MM.1S (cell line): ENCODE measurements at regions not wholly inside any gene's neighbourhood (a gene's known extent, or its start where the extent isn't known, plus 50 kb on each side); places are given as distances from the start of the nearest gene placed in this dataset.
"Not testable (repeated sequence)": the region's sequence is repeated elsewhere in the genome, so short reads cannot be mapped to it uniquely, and the experiment has no call there.

Experiments
- DNase-seq: peaks from one replicate; pipeline ENCODE4 v3.0.0-alpha.2; 2015
- H2AFZ ChIP-seq: fragments of 300-600 bp; sonication (generic); 2 replicates; pipeline ENCODE4 v1.6.0; 2016; ENCODE audit warnings: antibody characterized with exemption, low read length
- H3F3A ChIP-seq: fragments of 300-600 bp; sonication (generic); 2 replicates; pipeline ENCODE4 v1.6.1; 2016; ENCODE audit warnings: mild to moderate bottlenecking, antibody characterized with exemption, low read length, moderate library complexity, mixed read lengths; ENCODE audit not compliant: insufficient read depth
- H3K27ac ChIP-seq: fragments of 300-600 bp; sonication (generic); 2 replicates; pipeline ENCODE4 v1.5.1; 2016; ENCODE audit warnings: mild to moderate bottlenecking, low read length
- H3K27me3 ChIP-seq: fragments of 300-600 bp; sonication (generic); replicated peaks from 2 replicates; pipeline ENCODE4 v1.6.0; 2016; ENCODE audit warnings: low read length; ENCODE audit not compliant: insufficient read depth
- H3K36me3 ChIP-seq: fragments of 300-600 bp; sonication (generic); replicated peaks from 2 replicates; pipeline ENCODE4 v1.6.1; 2016; ENCODE audit warnings: mild to moderate bottlenecking, low read length, mixed read lengths; ENCODE audit not compliant: insufficient read depth
- H3K4me1 ChIP-seq: fragments of 300-600 bp; sonication (generic); 2 replicates; pipeline ENCODE4 v1.6.1; 2016; ENCODE audit warnings: low read length, mixed read lengths
- H3K4me2 ChIP-seq: fragments of 300-600 bp; sonication (generic); 2 replicates; pipeline ENCODE4 v1.6.0; 2016; ENCODE audit warnings: low read depth, low read length
- H3K4me3 ChIP-seq: fragments of 300-600 bp; sonication (generic); 2 replicates; pipeline ENCODE4 v1.5.1; 2016; ENCODE audit warnings: low read length, mixed read lengths
- H3K79me2 ChIP-seq: fragments of 300-600 bp; sonication (generic); 2 replicates; pipeline ENCODE4 v1.6.1; 2016; ENCODE audit warnings: mixed run types, low read length, mixed read lengths
- H3K9ac ChIP-seq: fragments of 300-600 bp; sonication (generic); 2 replicates; pipeline ENCODE4 v1.6.1; 2016; ENCODE audit warnings: low read length, mixed read lengths
- H3K9me2 ChIP-seq: fragments of 300-600 bp; sonication (generic); replicated peaks from 2 replicates; pipeline ENCODE4 v1.6.1; 2016; ENCODE audit warnings: mild to moderate bottlenecking, low read length, mixed read lengths; ENCODE audit not compliant: insufficient read depth
- H3K9me3 ChIP-seq: fragments of 300-600 bp; sonication (generic); replicated peaks from 2 replicates; pipeline ENCODE4 v1.6.1; 2016; ENCODE audit warnings: mild to moderate bottlenecking, low read length, mixed read lengths; ENCODE audit not compliant: insufficient read depth
- H4K20me1 ChIP-seq: fragments of 300-600 bp; sonication (generic); 2 replicates; pipeline ENCODE4 v1.6.1; 2016; ENCODE audit warnings: mild to moderate bottlenecking, low read length, moderate library complexity, mixed read lengths; ENCODE audit not compliant: insufficient read depth
- CTCF ChIP-seq: fragments of 300-600 bp; sonication (generic); IDR thresholded peaks from 2 replicates; pipeline ENCODE4 v1.5.1; 2016; ENCODE audit warnings: antibody characterized with exemption, low read length, mixed read lengths
- EZH2 ChIP-seq: fragments of 300-600 bp; sonication (generic); optimal IDR thresholded peaks from 2 replicates; pipeline ENCODE3; 2017; ENCODE audit warnings: low read depth, mild to moderate bottlenecking, antibody characterized with exemption, low read length, mixed read lengths
- EZH2phosphoT487 ChIP-seq: fragments of 300-600 bp; sonication (generic); IDR thresholded peaks from 2 replicates; pipeline ENCODE4 v1.6.1; 2018; ENCODE audit warnings: antibody characterized with exemption, low read length

GRCh38 chr2:47708801-47709499 lies 74.0 kb upstream of the MSH6 start:
- Histone ChIP-seq H3F3A (no peaks in the 10 kb centered on the region), H3K36me3 (no peaks in the 10 kb centered on the region), H3K9me2 (no peaks in the 10 kb centered on the region; the same call in 1 of the 2 replicates), H3K27me3 (no peaks in the 10 kb centered on the region), H2AFZ (no peak overlapping the region), H3K4me2 (no peak overlapping the region), H3K4me1 (no peaks in the 10 kb centered on the region), H3K9ac (no peak overlapping the region), H3K4me3 (no peak overlapping the region), H3K27ac (no peak overlapping the region), H4K20me1 (no peaks in the 10 kb centered on the region), H3K9me3 (no peaks in the 10 kb centered on the region), H3K79me2 (no peaks in the 10 kb centered on the region)
- no peak for TF ChIP-seq EZH2phosphoT487
- TF ChIP-seq EZH2 = no peak
- DNase-seq = no peak

GRCh38 chr2:47704287-47704686 lies 78.7 kb upstream of the MSH6 start:
- Histone ChIP-seq H3K27me3 (no peaks in the 10 kb centered on the region), H3K79me2 (no peaks in the 10 kb centered on the region), H3K9me3 (no peaks in the 10 kb centered on the region), H3K27ac (no peak overlapping the region), H3K4me2 (no peak overlapping the region), H3F3A (no peaks in the 10 kb centered on the region), H3K36me3 (no peaks in the 10 kb centered on the region), H4K20me1 (no peaks in the 10 kb centered on the region), H3K4me1 (no peaks in the 10 kb centered on the region), H3K9ac (no peak overlapping the region), H3K9me2 (no peaks in the 10 kb centered on the region), H2AFZ (no peak overlapping the region), H3K4me3 (no peak overlapping the region)
- no peak for TF ChIP-seq CTCF
- no peak for TF ChIP-seq EZH2
- no peak for TF ChIP-seq EZH2phosphoT487
- DNase-seq = no peak

GRCh38 chr2:47699533-47700215 lies 83.3 kb upstream of the MSH6 start:
- Histone ChIP-seq H3K9me2 (no peaks in the 10 kb centered on the region), H3K9ac (no peak overlapping the region), H3K27me3 (no peaks in the 10 kb centered on the region), H3K36me3 (no peaks in the 10 kb centered on the region), H4K20me1 (no peaks in the 10 kb centered on the region), H3K27ac (no peak overlapping the region), H3F3A (no peaks in the 10 kb centered on the region), H3K4me2 (no peak overlapping the region), H3K9me3 (no peaks in the 10 kb centered on the region), H3K4me1 (no peaks in the 10 kb centered on the region), H2AFZ (no peak overlapping the region), H3K4me3 (no peak overlapping the region), H3K79me2 (no peaks in the 10 kb centered on the region)
- TF ChIP-seq CTCF (no peak), EZH2 (no peak), EZH2phosphoT487 (no peak)
- no peak for DNase-seq

GRCh38 chr2:47698436-47698972 lies 84.4 kb upstream of the MSH6 start:
- H3K4me1 ChIP-seq, H2AFZ ChIP-seq, H3K79me2 ChIP-seq, H3K27me3 ChIP-seq, H3K9me3 ChIP-seq, H3K4me3 ChIP-seq, H3K9ac ChIP-seq, H4K20me1 ChIP-seq, H3K36me3 ChIP-seq, H3K4me2 ChIP-seq, DNase-seq, H3K9me2 ChIP-seq, H3K27ac ChIP-seq, H3F3A ChIP-seq: not testable (repeated sequence)

GRCh38 chr2:47697681-47698435 lies 85.1 kb upstream of the MSH6 start:
- H3K27me3 ChIP-seq, H3K4me1 ChIP-seq, H3K27ac ChIP-seq, DNase-seq, H3K9ac ChIP-seq, H3K4me2 ChIP-seq, H4K20me1 ChIP-seq, H3K9me2 ChIP-seq, H3K36me3 ChIP-seq, H2AFZ ChIP-seq, H3K4me3 ChIP-seq, H3F3A ChIP-seq, H3K9me3 ChIP-seq, H3K79me2 ChIP-seq: not testable (repeated sequence)
